ENCODE measurements at regions not wholly inside any gene's neighbourhood (a gene's known extent, or its start where the extent isn't known, plus 50 kb on each side); places are given as distances from the start of the nearest gene placed in this dataset.

DNA sequence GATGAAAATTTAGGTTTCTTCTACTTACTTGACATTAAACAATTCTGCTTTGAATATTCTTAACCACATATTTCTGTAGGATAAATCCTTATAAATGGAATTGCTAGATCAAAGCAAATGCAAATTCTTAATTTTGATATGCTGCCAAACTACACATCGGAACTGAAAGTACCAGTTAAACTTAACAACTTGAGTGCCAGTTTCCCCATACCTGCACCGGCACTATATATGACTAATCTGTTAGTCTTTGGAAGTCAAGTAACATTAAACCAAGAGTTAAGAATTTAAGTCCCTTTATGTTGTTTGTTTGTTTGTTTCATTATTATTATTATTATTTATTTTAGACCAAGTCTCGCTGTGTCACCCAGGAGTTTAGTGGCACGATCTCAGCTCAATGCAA, 103.9 kb upstream of the AKAP13 start:
- no peak for TF ChIP-seq CBX2 (IDR thresholded peaks at IDR 0.05; ENCODE audit: low read depth, low read length)
- no peak for TF ChIP-seq CBX2 (CRISPR knock-in tag; IDR thresholded peaks at IDR 0.05; ENCODE audit: low read depth)
- TF ChIP-seq ZNF276 (CRISPR knock-in tag; IDR thresholded peaks at IDR 0.05; ENCODE audit: low read depth) = no peak
- no peak for TF ChIP-seq ARNT (IDR thresholded peaks at IDR 0.05)
- TF ChIP-seq ZFP62 (CRISPR knock-in tag; IDR thresholded peaks at IDR 0.05) = no peak
- TF ChIP-seq POLR2A (IDR thresholded peaks at IDR 0.05; ENCODE audit: insufficient read depth in 1 of 2, low read depth in 2 of 2, low read length in 2 of 2) = no peak
- no peak for TF ChIP-seq ZNF451 (CRISPR knock-in tag; IDR thresholded peaks at IDR 0.05)
- no peak for TF ChIP-seq ZC3H13 (CRISPR knock-in tag; IDR thresholded peaks at IDR 0.05)
- no peak for FAIRE-seq
- CTCF ChIA-PET (ENCODE audit: low intra/inter-chr PET ratio, low total read pairs) = no interaction called here
- Histone ChIP-seq H3K4me2 (ENCODE audit: low read depth, low read length) (no peak overlapping the region), H3K9ac (ENCODE audit: insufficient read depth, low read depth, low read length) (no peak overlapping the region), H3K27ac (ENCODE audit: extremely low read length, insufficient read depth, low read length) (no peak overlapping the region), H3K4me3 (replicated peaks in 1 of 3; ENCODE audit: insufficient read depth in 1 of 3, low read depth in 2 of 3, low read length in 3 of 3) (no peak overlapping the region), H3K4me1 (ENCODE audit: insufficient read depth, low read length) (no peaks in the 10 kb centered on the region), H3K79me2 (ENCODE audit: insufficient read depth, low read length) (no peaks in the 10 kb centered on the region), H4K20me1 (ENCODE audit: insufficient read depth, low read length) (no peaks in the 10 kb centered on the region), H3K36me3 (replicated peaks in 1 of 2; ENCODE audit: control insufficient read depth in 1 of 2, insufficient read depth in 2 of 2, low read length in 2 of 2) (no peaks in the 10 kb centered on the region), H3K27me3 (ENCODE audit: control insufficient read depth in 1 of 2, insufficient read depth in 2 of 2, low read length in 2 of 2) (no peaks in the 10 kb centered on the region; a peak in 1 of 5 replicates), H2AFZ (ENCODE audit: low read length) (no peak overlapping the region), H3K9me3 (ENCODE audit: low read length) (no peaks in the 10 kb centered on the region)
- 66% methylated on average over 4 of the region's 4 CpGs for WGBS (ENCODE audit: low lambda C conversion rate)
- intact Hi-C loops (cut with micrococcal nuclease; ENCODE audit: unreplicated experiment) = no loop called here
- no TSS peak for BruUV-seq (replicated peaks)
- POLR2A ChIA-PET = no interaction called here
- ATAC-seq = no peak
- no peak for DNase-seq (ENCODE audit: low spot score)
- in situ Hi-C loops (cut with HindIII; ENCODE audit: extremely low pct_ligation_motif_present, low pct_unique_long_range_greater_than_20kb) = loop anchor here (25.0 kb wide), 2 partner anchors 436 to 561 kb away; no protein-coding TSS in a partner anchor

GRCh38 chr15:85276921-85277320, 103.5 kb upstream of the AKAP13 start:
- Histone ChIP-seq H3K36me3 (replicated peaks in 1 of 2; ENCODE audit: control insufficient read depth in 1 of 2, insufficient read depth in 2 of 2, low read length in 2 of 2) (no peaks in the 10 kb centered on the region), H3K9ac (ENCODE audit: insufficient read depth, low read depth, low read length) (no peak overlapping the region), H3K27ac (ENCODE audit: extremely low read length, insufficient read depth, low read length) (no peak overlapping the region), H3K27me3 (ENCODE audit: control insufficient read depth in 1 of 2, insufficient read depth in 2 of 2, low read length in 2 of 2) (no peaks in the 10 kb centered on the region; a peak in 1 of 5 replicates), H4K20me1 (ENCODE audit: insufficient read depth, low read length) (no peaks in the 10 kb centered on the region), H3K9me3 (ENCODE audit: low read length) (no peaks in the 10 kb centered on the region), H3K4me2 (ENCODE audit: low read depth, low read length) (no peak overlapping the region), H2AFZ (ENCODE audit: low read length) (no peak overlapping the region), H3K4me3 (replicated peaks in 1 of 3; ENCODE audit: insufficient read depth in 1 of 3, low read depth in 2 of 3, low read length in 3 of 3) (no peak overlapping the region), H3K4me1 (ENCODE audit: insufficient read depth, low read length) (no peaks in the 10 kb centered on the region), H3K79me2 (ENCODE audit: insufficient read depth, low read length) (no peaks in the 10 kb centered on the region)
- ChIA-PET POLR2A (no interaction called here), CTCF (ENCODE audit: low intra/inter-chr PET ratio, low total read pairs) (no interaction called here)
- DNase-seq (ENCODE audit: low spot score) (no peak), FAIRE-seq (no peak), ATAC-seq (no peak)
- no TSS peak for BruUV-seq (replicated peaks)
- TF ChIP-seq HOMEZ (CRISPR knock-in tag; IDR thresholded peaks at IDR 0.05; ENCODE audit: low read depth) (no peak), RARA (CRISPR knock-in tag; IDR thresholded peaks at IDR 0.05) (no peak), MLLT10 (CRISPR knock-in tag; IDR thresholded peaks at IDR 0.05) (no peak), TCF7 (IDR thresholded peaks at IDR 0.05; ENCODE audit: low read depth) (no peak), SRF (IDR thresholded peaks at IDR 0.05; ENCODE audit: low read depth, low read length) (no peak), PPARG (CRISPR knock-in tag; conservative IDR thresholded peaks at IDR 0.05) (no peak), NR0B2 (CRISPR knock-in tag; IDR thresholded peaks at IDR 0.05) (no peak), MXI1 (IDR thresholded peaks at IDR 0.05; ENCODE audit: borderline replicate concordance, low read depth, low read length) (no peak), MIXL1 (CRISPR knock-in tag; IDR thresholded peaks at IDR 0.05) (no peak), ZNF549 (CRISPR knock-in tag; IDR thresholded peaks at IDR 0.05) (no peak)
- in situ Hi-C loops (cut with HindIII; ENCODE audit: extremely low pct_ligation_motif_present, low pct_unique_long_range_greater_than_20kb) (loop anchor here (25.0 kb wide), 2 partner anchors 435 to 560 kb away; no protein-coding TSS in a partner anchor), intact Hi-C loops (cut with micrococcal nuclease; ENCODE audit: unreplicated experiment) (no loop called here)
- 43% methylated on average over 8 of the region's 8 CpGs for WGBS (ENCODE audit: low lambda C conversion rate)
